T-helper 1 cell treated with Interleukin-12 subunit alpha and Interleukin-12 subunit beta and Interleukin-4 antibody, amounts not matched to agents 30 ng/mL and 1 ng/mL, for 36 hours (primary cell): ENCODE measurements at regions not wholly inside any gene's neighbourhood (a gene's known extent, or its start where the extent isn't known, plus 50 kb on each side); places are given as distances from the start of the nearest gene placed in this dataset.

ENCODE experiments used
- intact Hi-C: fragments of 100-400 bp; cut with micrococcal nuclease; formaldehyde crosslinking; loops from one replicate; pipeline ENCODE4 v1.15.1; 2024

- intact Hi-C loops, result no loop called here
Observed at GRCh38 chr2:120583121-120583520, 152.5 kb upstream of the GLI2 start.

- intact Hi-C loops, result no loop called here
Observed at GRCh38 chr2:120583851-120584570, 151.7 kb upstream of the GLI2 start.

GRCh38 chr2:120586507-120587278, 149.0 kb upstream of the GLI2 start:
- intact Hi-C loops, result no loop called here

GRCh38 chr2:120587279-120587996, 148.2 kb upstream of the GLI2 start:
- intact Hi-C loops, result no loop called here

- intact Hi-C loops, result no loop called here
Observed at GRCh38 chr2:120587997-120588336, 147.7 kb upstream of the GLI2 start.

- intact Hi-C loops, result no loop called here
Observed at GRCh38 chr2:120589771-120590608, 145.7 kb upstream of the GLI2 start.

GRCh38 chr2:120590841-120591240, 144.8 kb upstream of the GLI2 start:
- intact Hi-C loops, result no loop called here

GRCh38 chr2:120591572-120591971, 144.1 kb upstream of the GLI2 start:
- intact Hi-C loops, result no loop called here

GRCh38 chr2:120592084-120592483, 143.6 kb upstream of the GLI2 start:
- intact Hi-C loops, result no loop called here

GRCh38 chr2:120593921-120594686, 141.6 kb upstream of the GLI2 start:
- intact Hi-C loops, result no loop called here

- intact Hi-C loops, result no loop called here
Observed at GRCh38 chr2:120594856-120595685, 140.6 kb upstream of the GLI2 start.

GRCh38 chr2:120595739-120596138, 139.9 kb upstream of the GLI2 start:
- intact Hi-C loops, result no loop called here

- intact Hi-C loops, result no loop called here
Observed at GRCh38 chr2:120596191-120596811, 139.4 kb upstream of the GLI2 start.

GRCh38 chr2:120596990-120597594, 138.6 kb upstream of the GLI2 start:
- intact Hi-C loops, result no loop called here

GRCh38 chr2:120597595-120598193, 138.0 kb upstream of the GLI2 start:
- intact Hi-C loops, result no loop called here

- intact Hi-C loops, result no loop called here
Observed at GRCh38 chr2:120598416-120598815, 137.3 kb upstream of the GLI2 start.

GRCh38 chr2:120599072-120599471, 136.6 kb upstream of the GLI2 start:
- intact Hi-C loops, result no loop called here

- intact Hi-C loops, result no loop called here
Observed at GRCh38 chr2:120599656-120600055, 136.0 kb upstream of the GLI2 start.
